MM.1S (cell line): ENCODE measurements at regions not wholly inside any gene's neighbourhood (a gene's known extent, or its start where the extent isn't known, plus 50 kb on each side); places are given as distances from the start of the nearest gene placed in this dataset.

ENCODE experiments used
- DNase-seq: peaks from one replicate; pipeline ENCODE4 v3.0.0-alpha.2; 2015
- H2AFZ ChIP-seq: fragments of 300-600 bp; sonication (generic); 2 replicates; pipeline ENCODE4 v1.6.0; 2016; ENCODE audit warnings: antibody characterized with exemption, low read length
- H3F3A ChIP-seq: fragments of 300-600 bp; sonication (generic); 2 replicates; pipeline ENCODE4 v1.6.1; 2016; ENCODE audit warnings: mild to moderate bottlenecking, antibody characterized with exemption, low read length, moderate library complexity, mixed read lengths; ENCODE audit not compliant: insufficient read depth
- H3K27ac ChIP-seq: fragments of 300-600 bp; sonication (generic); 2 replicates; pipeline ENCODE4 v1.5.1; 2016; ENCODE audit warnings: mild to moderate bottlenecking, low read length
- H3K27me3 ChIP-seq: fragments of 300-600 bp; sonication (generic); replicated peaks from 2 replicates; pipeline ENCODE4 v1.6.0; 2016; ENCODE audit warnings: low read length; ENCODE audit not compliant: insufficient read depth
- H3K36me3 ChIP-seq: fragments of 300-600 bp; sonication (generic); replicated peaks from 2 replicates; pipeline ENCODE4 v1.6.1; 2016; ENCODE audit warnings: mild to moderate bottlenecking, low read length, mixed read lengths; ENCODE audit not compliant: insufficient read depth
- H3K4me1 ChIP-seq: fragments of 300-600 bp; sonication (generic); 2 replicates; pipeline ENCODE4 v1.6.1; 2016; ENCODE audit warnings: low read length, mixed read lengths
- H3K4me2 ChIP-seq: fragments of 300-600 bp; sonication (generic); 2 replicates; pipeline ENCODE4 v1.6.0; 2016; ENCODE audit warnings: low read depth, low read length
- H3K4me3 ChIP-seq: fragments of 300-600 bp; sonication (generic); 2 replicates; pipeline ENCODE4 v1.5.1; 2016; ENCODE audit warnings: low read length, mixed read lengths
- H3K79me2 ChIP-seq: fragments of 300-600 bp; sonication (generic); 2 replicates; pipeline ENCODE4 v1.6.1; 2016; ENCODE audit warnings: mixed run types, low read length, mixed read lengths
- H3K9ac ChIP-seq: fragments of 300-600 bp; sonication (generic); 2 replicates; pipeline ENCODE4 v1.6.1; 2016; ENCODE audit warnings: low read length, mixed read lengths
- H3K9me2 ChIP-seq: fragments of 300-600 bp; sonication (generic); replicated peaks from 2 replicates; pipeline ENCODE4 v1.6.1; 2016; ENCODE audit warnings: mild to moderate bottlenecking, low read length, mixed read lengths; ENCODE audit not compliant: insufficient read depth
- H3K9me3 ChIP-seq: fragments of 300-600 bp; sonication (generic); replicated peaks from 2 replicates; pipeline ENCODE4 v1.6.1; 2016; ENCODE audit warnings: mild to moderate bottlenecking, low read length, mixed read lengths; ENCODE audit not compliant: insufficient read depth
- H4K20me1 ChIP-seq: fragments of 300-600 bp; sonication (generic); 2 replicates; pipeline ENCODE4 v1.6.1; 2016; ENCODE audit warnings: mild to moderate bottlenecking, low read length, moderate library complexity, mixed read lengths; ENCODE audit not compliant: insufficient read depth
- CTCF ChIP-seq: fragments of 300-600 bp; sonication (generic); IDR thresholded peaks from 2 replicates; pipeline ENCODE4 v1.5.1; 2016; ENCODE audit warnings: antibody characterized with exemption, low read length, mixed read lengths
- EZH2 ChIP-seq: fragments of 300-600 bp; sonication (generic); optimal IDR thresholded peaks from 2 replicates; pipeline ENCODE3; 2017; ENCODE audit warnings: low read depth, mild to moderate bottlenecking, antibody characterized with exemption, low read length, mixed read lengths
- EZH2phosphoT487 ChIP-seq: fragments of 300-600 bp; sonication (generic); IDR thresholded peaks from 2 replicates; pipeline ENCODE4 v1.6.1; 2018; ENCODE audit warnings: antibody characterized with exemption, low read length

GRCh38 chr20:24236963-24237362 is 232.5 kb upstream of the SYNDIG1 start:
- H3K27me3 ChIP-seq: no peaks in the 10 kb centered on the region
- no peaks in the 10 kb centered on the region for H3K36me3 ChIP-seq
- H3F3A ChIP-seq: no peaks in the 10 kb centered on the region
- H3K9ac ChIP-seq: no peak overlapping the region
- H3K9me3 ChIP-seq: no peaks in the 10 kb centered on the region
- DNase-seq: no peak
- no peaks in the 10 kb centered on the region for H4K20me1 ChIP-seq
- no peaks in the 10 kb centered on the region for H3K4me1 ChIP-seq
- H3K27ac ChIP-seq: no peak overlapping the region
- no peaks in the 10 kb centered on the region for H3K9me2 ChIP-seq
- H3K4me3 ChIP-seq: no peak overlapping the region
- TF ChIP-seq EZH2phosphoT487 (no peak), EZH2 (no peak), CTCF (no peak)
- H2AFZ ChIP-seq: no peak overlapping the region
- no peaks in the 10 kb centered on the region for H3K79me2 ChIP-seq
- no peak overlapping the region for H3K4me2 ChIP-seq

GRCh38 chr20:24236201-24236600 is 233.2 kb upstream of the SYNDIG1 start:
- H3K4me1 ChIP-seq: no peaks in the 10 kb centered on the region
- H2AFZ ChIP-seq: no peak overlapping the region

GRCh38 chr20:24235296-24236175 is 233.9 kb upstream of the SYNDIG1 start:
- no peak for DNase-seq
- TF ChIP-seq EZH2phosphoT487 (no peak), CTCF (no peak), EZH2 (no peak)
- Histone ChIP-seq H3K9me3 (no peaks in the 10 kb centered on the region), H3K27me3 (no peaks in the 10 kb centered on the region), H3K9ac (no peak overlapping the region), H2AFZ (no peak overlapping the region), H3K27ac (no peak overlapping the region), H3K4me1 (no peaks in the 10 kb centered on the region), H3K79me2 (no peaks in the 10 kb centered on the region), H3K36me3 (no peaks in the 10 kb centered on the region), H4K20me1 (no peaks in the 10 kb centered on the region), H3K4me3 (no peak overlapping the region), H3F3A (no peaks in the 10 kb centered on the region), H3K4me2 (no peak overlapping the region), H3K9me2 (no peaks in the 10 kb centered on the region)

More at GRCh38 chr20:24236201-24236600, 233.2 kb upstream of the SYNDIG1 start:
- H3K36me3 ChIP-seq: no peaks in the 10 kb centered on the region
- H4K20me1 ChIP-seq: no peaks in the 10 kb centered on the region
- TF ChIP-seq CTCF (no peak), EZH2phosphoT487 (no peak), EZH2 (no peak)
- H3K79me2 ChIP-seq: no peaks in the 10 kb centered on the region
- H3K4me2 ChIP-seq: no peak overlapping the region
- H3K9ac ChIP-seq: no peak overlapping the region
- no peaks in the 10 kb centered on the region for H3K9me3 ChIP-seq
- H3K27me3 ChIP-seq: no peaks in the 10 kb centered on the region
- no peak overlapping the region for H3K27ac ChIP-seq
- DNase-seq: no peak
- no peak overlapping the region for H3K4me3 ChIP-seq
- H3K9me2 ChIP-seq: no peaks in the 10 kb centered on the region
- H3F3A ChIP-seq: no peaks in the 10 kb centered on the region
